K562 (cell line): ENCODE measurements at regions not wholly inside any gene's neighbourhood (a gene's known extent, or its start where the extent isn't known, plus 50 kb on each side); places are given as distances from the start of the nearest gene placed in this dataset.

ENCODE experiments used
- CTCF ChIP-seq, 3 experiments: IDR thresholded peaks in 2 of 3; conservative IDR thresholded peaks in 1 of 3; 2 replicates each; pipeline ENCODE4 v1.5.1; 2011 to 2012; ENCODE audit warnings: low read length in 3 of 3, mild to moderate bottlenecking in 3 of 3, control low read depth in 2 of 3, improper control_type of control experiment in 1 of 3, inconsistent platforms in 1 of 3, low read depth in 1 of 3, mixed read lengths in 1 of 3, moderate library complexity in 1 of 3; ENCODE audit not compliant: insufficient read depth in 2 of 3
- ELF4 ChIP-seq: fragments of 450-650 bp; formaldehyde crosslinking; IDR thresholded peaks from 2 replicates; pipeline ENCODE4 v1.4.0; 2022; ENCODE audit warnings: missing genetic modification characterization
- MEIS2 ChIP-seq: fragments of 450-650 bp; IDR thresholded peaks from 2 replicates; pipeline ENCODE4 v1.6.1; 2014; ENCODE audit warnings: mild to moderate bottlenecking; ENCODE audit not compliant: partially characterized antibody
- SMARCC2 ChIP-seq: fragments of 450-650 bp; IDR thresholded peaks from 2 replicates; pipeline ENCODE4 v1.6.1; 2017; ENCODE audit warnings: antibody characterized with exemption, moderate library complexity, mild to moderate bottlenecking, low read depth
- TGIF2 ChIP-seq: sonication (generic); formaldehyde crosslinking; IDR thresholded peaks from 2 replicates; pipeline ENCODE4 v1.8.1; 2022; ENCODE audit warnings: mild to moderate bottlenecking, missing genetic modification reagents, moderate library complexity
- TOE1 ChIP-seq, 2 experiments: fragments of 450-650 bp in 1 of 2; sonication (generic) in 1 of 2; formaldehyde crosslinking in 1 of 2; IDR thresholded peaks; 2 replicates each; pipeline versions ENCODE4 v1.7.1 to v1.8.0; 2016 to 2022; ENCODE audit warnings: borderline replicate concordance in 2 of 2, mild to moderate bottlenecking in 2 of 2, antibody characterized with exemption in 1 of 2, inconsistent platforms in 1 of 2, low read depth in 1 of 2, missing genetic modification reagents in 1 of 2, moderate library complexity in 1 of 2
- ZNF253 ChIP-seq: fragments of 250-450 bp; sonication (Bioruptor Pico); conservative IDR thresholded peaks from 2 replicates; pipeline ENCODE4 v1.6.1; 2021; ENCODE audit warnings: mild to moderate bottlenecking
- ZNF740 ChIP-seq, 3 experiments: fragments of 200-800 bp in 1 of 3; sonication (Bioruptor generic) in 1 of 3; sonication (generic) in 1 of 3; formaldehyde crosslinking in 1 of 3; IDR thresholded peaks; 2 replicates each; pipeline versions ENCODE4 v1.6.1 to v1.8.0; 2016 to 2022; ENCODE audit warnings: mild to moderate bottlenecking in 2 of 3, missing compliant biosample characterization in 2 of 3, missing genetic modification characterization in 2 of 3, missing genetic modification reagents in 1 of 3
- TF ChIP-seq, protein P1 (sequence below): sonication (generic); formaldehyde crosslinking; IDR thresholded peaks from 2 replicates; pipeline ENCODE4 v1.9.0; 2022; ENCODE audit warnings: mild to moderate bottlenecking, missing genetic modification reagents

GRCh38 chr7:50147951-50148808 lies 55.1 kb upstream of the ZPBP start:
- TF ChIP-seq ZNF740 (CRISPR knock-in tag; IDR thresholded peaks at IDR 0.05) (no peak), ZNF740 (tag; IDR thresholded peaks at IDR 0.05) (no peak), CTCF (IDR thresholded peaks at IDR 0.05 in 2 of 3, conservative IDR thresholded peaks at IDR 0.05 in 1 of 3; ENCODE audit: insufficient read depth in 2 of 3, low read depth in 1 of 3, low read length in 3 of 3) (no peak), MEIS2 (no peak), TOE1 (IDR thresholded peaks at IDR 0.05; ENCODE audit: borderline replicate concordance) (no peak), TOE1 (CRISPR knock-in tag; IDR thresholded peaks at IDR 0.05; ENCODE audit: borderline replicate concordance, low read depth) (no peak), ZNF253 (CRISPR knock-in tag) (no peak), TGIF2 (no peak), ELF4 (CRISPR knock-in tag) (no peak), SMARCC2 (no peak)
- TF ChIP-seq, protein P1, sequence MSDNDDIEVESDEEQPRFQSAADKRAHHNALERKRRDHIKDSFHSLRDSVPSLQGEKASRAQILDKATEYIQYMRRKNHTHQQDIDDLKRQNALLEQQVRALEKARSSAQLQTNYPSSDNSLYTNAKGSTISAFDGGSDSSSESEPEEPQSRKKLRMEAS = no peak
